ENCODE measurements at regions not wholly inside any gene's neighbourhood (a gene's known extent, or its start where the extent isn't known, plus 50 kb on each side); places are given as distances from the start of the nearest gene placed in this dataset.
"Not testable (repeated sequence)": the region's sequence is repeated elsewhere in the genome, so short reads cannot be mapped to it uniquely, and the experiment has no call there.

GRCh38 chr6:71007298-71007697 lies 50.4 kb upstream of the B3GAT2 start:
- peak in 2 of 3 experiments; percentile 15 to 16; a peak in 2 of 4 replicates for TF ChIP-seq CTCF (IDR thresholded peaks at IDR 0.05; ENCODE audit: control extremely low read depth in 1 of 3, insufficient read depth in 1 of 3, low read depth in 1 of 3, low read length in 3 of 3)
- peak in 1 of 2 experiments; percentile 36; a peak in 2 of 4 replicates for TF ChIP-seq RAD21 (IDR thresholded peaks at IDR 0.05 in 1 of 2, conservative IDR thresholded peaks at IDR 0.05 in 1 of 2; ENCODE audit: low read depth in 2 of 2, low read length in 2 of 2)
- H3K79me2 ChIP-seq (ENCODE audit: control insufficient read depth in 1 of 2, insufficient read depth in 2 of 2, low read length in 2 of 2); H2BK120ac ChIP-seq (replicated peaks; ENCODE audit: low read depth, low read length); H3K23me2 ChIP-seq (ENCODE audit: low read depth, low read length); H2BK15ac ChIP-seq (ENCODE audit: low read length); H3K4ac ChIP-seq (replicated peaks; ENCODE audit: insufficient read length, low read depth, low read length); H3K27me3 ChIP-seq (replicated peaks in 1 of 4; ENCODE audit: control insufficient read depth in 3 of 4, extremely low read depth in 1 of 4, insufficient read depth in 3 of 4, low read length in 3 of 4); H3K14ac ChIP-seq (ENCODE audit: insufficient read length); H4K20me1 ChIP-seq (replicated peaks in 1 of 2; ENCODE audit: control insufficient read depth in 1 of 2, insufficient read depth in 2 of 2, low read length in 2 of 2); H3K9ac ChIP-seq (replicated peaks in 1 of 4; ENCODE audit: extremely low read depth in 1 of 4, low read depth in 3 of 4, low read length in 3 of 4); H3K23ac ChIP-seq (ENCODE audit: insufficient read length); H3K56ac ChIP-seq (replicated peaks; ENCODE audit: insufficient read length, low read depth, low read length); DNase-seq (ENCODE audit: low read depth in 1 of 2, low spot score in 2 of 2); H3K9me3 ChIP-seq (ENCODE audit: insufficient read depth in 2 of 2, low read depth in 1 of 2, low read length in 1 of 2); H3K18ac ChIP-seq (ENCODE audit: extremely low read depth, low read length); H2BK5ac ChIP-seq (ENCODE audit: low read depth, low read length); H2BK12ac ChIP-seq (ENCODE audit: low read depth, low read length); H2BK20ac ChIP-seq (ENCODE audit: low read length); FAIRE-seq; H3K79me1 ChIP-seq (ENCODE audit: low read depth, low read length); H2AK5ac ChIP-seq (ENCODE audit: low read depth, low read length); H4K8ac ChIP-seq (ENCODE audit: extremely low read depth, insufficient read depth, low read length); CTCF ChIA-PET (ENCODE audit: partially characterized antibody); H3K4me3 ChIP-seq (ENCODE audit: extremely low read depth in 1 of 4, insufficient read depth in 2 of 4, low read depth in 3 of 4, low read length in 4 of 4); H3K4me2 ChIP-seq (ENCODE audit: insufficient read depth in 1 of 2, low read depth in 2 of 2, low read length in 2 of 2); H4K91ac ChIP-seq (replicated peaks; ENCODE audit: insufficient read length, low read length); POLR2A ChIA-PET (ENCODE audit: partially characterized antibody); H3K27ac ChIP-seq (ENCODE audit: low read depth, low read length); H2AFZ ChIP-seq (ENCODE audit: low read length); H3K4me1 ChIP-seq (replicated peaks in 1 of 4; ENCODE audit: control insufficient read depth in 3 of 4, insufficient read depth in 4 of 4, low read length in 3 of 4); H3K36me3 ChIP-seq (ENCODE audit: control insufficient read depth in 2 of 4, insufficient read depth in 4 of 4, low read length in 3 of 4); H4K5ac ChIP-seq (ENCODE audit: insufficient read length, low read depth, low read length): not testable (repeated sequence)
